Skeletal muscle tissue (tissue), 3 donors: ENCODE measurements at regions not wholly inside any gene's neighbourhood (a gene's known extent, or its start where the extent isn't known, plus 50 kb on each side); places are given as distances from the start of the nearest gene placed in this dataset.

Source experiments
- H3K27ac ChIP-seq: one replicate; pipeline ENCODE4 v1.7.0; 2013; ENCODE audit warnings: mild to moderate bottlenecking, low read depth, low read length, inconsistent platforms
- H3K27me3 ChIP-seq, 3 donors: one replicate each; pipeline ENCODE4 v1.7.0; 2013; ENCODE audit warnings: low read length in 3 of 3; ENCODE audit not compliant: control insufficient read depth in 3 of 3, insufficient read depth in 3 of 3
- H3K36me3 ChIP-seq, 3 donors: one replicate each; pipeline ENCODE4 v1.7.0; 2013; ENCODE audit warnings: low read length in 3 of 3; ENCODE audit not compliant: control insufficient read depth in 3 of 3, insufficient read depth in 3 of 3
- H3K4me1 ChIP-seq, 3 donors: one replicate each; pipeline ENCODE4 v1.7.0; 2013; ENCODE audit warnings: low read length in 3 of 3, mild to moderate bottlenecking in 3 of 3; ENCODE audit not compliant: control insufficient read depth in 3 of 3, insufficient read depth in 3 of 3
- H3K4me3 ChIP-seq, 3 donors: one replicate each; pipeline ENCODE4 v1.7.0; 2013; ENCODE audit warnings: low read length in 3 of 3
- H3K9ac ChIP-seq, 3 donors: one replicate each; pipeline ENCODE4 v1.7.0; 2013; ENCODE audit warnings: low read length in 3 of 3, mild to moderate bottlenecking in 3 of 3, moderate library complexity in 2 of 3, low read depth in 1 of 3
- H3K9me3 ChIP-seq, 3 donors: one replicate each; pipeline ENCODE4 v1.7.0; 2013; ENCODE audit warnings: low read length in 3 of 3; ENCODE audit not compliant: control insufficient read depth in 3 of 3
- donor health status: Osteomylitis.

- Histone ChIP-seq H3K27ac (no peak overlapping the region), H3K9ac (no peak overlapping the region), H3K4me3 (no peak overlapping the region), H3K4me1 (peaks cover 0 to 3% (median 3%) of the 10 kb centered on the region in 3 donors), H3K27me3 (no peaks in the 10 kb centered on the region), H3K9me3 (no peaks in the 10 kb centered on the region), H3K36me3 (no peaks in the 10 kb centered on the region)
Measured at GRCh38 chr1:30284728-30285475, 438.5 kb downstream of the MATN1 start.

- H3K27ac ChIP-seq: no peak overlapping the region
- no peak overlapping the region for H3K9ac ChIP-seq
- no peaks in the 10 kb centered on the region for H3K9me3 ChIP-seq
- no peaks in the 10 kb centered on the region for H3K27me3 ChIP-seq
- peaks cover 0 to 3% (median 3%) of the 10 kb centered on the region in 3 donors for H3K4me1 ChIP-seq
- no peak overlapping the region for H3K4me3 ChIP-seq
- no peaks in the 10 kb centered on the region for H3K36me3 ChIP-seq
Measured at GRCh38 chr1:30284226-30284625, 439.2 kb downstream of the MATN1 start.

- H3K4me3 ChIP-seq: no peak overlapping the region
- H3K9me3 ChIP-seq: no peaks in the 10 kb centered on the region
- no peaks in the 10 kb centered on the region for H3K27me3 ChIP-seq
- no peak overlapping the region for H3K27ac ChIP-seq
- H3K36me3 ChIP-seq: no peaks in the 10 kb centered on the region
- H3K9ac ChIP-seq: no peak overlapping the region
- peaks cover 0 to 3% (median 3%) of the 10 kb centered on the region in 3 donors for H3K4me1 ChIP-seq
Measured at GRCh38 chr1:30283199-30283962, 440.0 kb downstream of the MATN1 start.

- Histone ChIP-seq H3K27me3 (peaks cover 0 to 5% (median 0%) of the 10 kb centered on the region in 3 donors), H3K4me3 (no peak overlapping the region), H3K9me3 (no peaks in the 10 kb centered on the region), H3K9ac (no peak overlapping the region), H3K27ac (no peak overlapping the region), H3K36me3 (no peaks in the 10 kb centered on the region), H3K4me1 (no peaks in the 10 kb centered on the region)
Measured at GRCh38 chr1:30280572-30280971, 442.8 kb downstream of the MATN1 start.

GRCh38 chr1:30277911-30278310, 445.5 kb downstream of the MATN1 start:
- Histone ChIP-seq H3K27ac (no peak overlapping the region), H3K4me1 (no peaks in the 10 kb centered on the region), H3K9ac (no peak overlapping the region), H3K9me3 (no peaks in the 10 kb centered on the region), H3K27me3 (peaks cover 0 to 11% (median 7%) of the 10 kb centered on the region in 3 donors), H3K4me3 (no peak overlapping the region), H3K36me3 (no peaks in the 10 kb centered on the region)

- H3K4me3 ChIP-seq: no peak overlapping the region
- H3K4me1 ChIP-seq: no peaks in the 10 kb centered on the region
- no peaks in the 10 kb centered on the region for H3K36me3 ChIP-seq
- H3K27me3 ChIP-seq: peaks cover 0 to 13% (median 8%) of the 10 kb centered on the region in 3 donors
- no peaks in the 10 kb centered on the region for H3K9me3 ChIP-seq
- no peak overlapping the region for H3K27ac ChIP-seq
- no peak overlapping the region for H3K9ac ChIP-seq
Measured at GRCh38 chr1:30277415-30277814, 446.0 kb downstream of the MATN1 start.

- Histone ChIP-seq H3K27me3 (peaks cover 0 to 18% (median 11%) of the 10 kb centered on the region in 3 donors), H3K36me3 (no peaks in the 10 kb centered on the region)
Measured at GRCh38 chr1:30275926-30276764, 447.2 kb downstream of the MATN1 start.

GRCh38 chr1:30274976-30275621, 448.3 kb downstream of the MATN1 start:
- H3K36me3 ChIP-seq: no peaks in the 10 kb centered on the region
- no peaks in the 10 kb centered on the region for H3K9me3 ChIP-seq
- H3K27me3 ChIP-seq: peaks cover 0 to 23% (median 13%) of the 10 kb centered on the region in 3 donors
- no peak overlapping the region for H3K9ac ChIP-seq
- H3K4me1 ChIP-seq: no peaks in the 10 kb centered on the region
- no peak overlapping the region for H3K4me3 ChIP-seq
- no peak overlapping the region for H3K27ac ChIP-seq

More at GRCh38 chr1:30275926-30276764, 447.2 kb downstream of the MATN1 start:
- Histone ChIP-seq H3K9me3 (no peaks in the 10 kb centered on the region), H3K4me3 (no peak overlapping the region), H3K9ac (no peak overlapping the region), H3K4me1 (no peaks in the 10 kb centered on the region), H3K27ac (no peak overlapping the region)

GRCh38 chr1:30274173-30274970, 449.0 kb downstream of the MATN1 start:
- H3K9me3 ChIP-seq: no peaks in the 10 kb centered on the region
- no peak overlapping the region for H3K4me3 ChIP-seq
- H3K27me3 ChIP-seq: peaks cover 0 to 23% (median 13%) of the 10 kb centered on the region in 3 donors
- H3K4me1 ChIP-seq: no peaks in the 10 kb centered on the region
- H3K36me3 ChIP-seq: no peaks in the 10 kb centered on the region
- H3K27ac ChIP-seq: no peak overlapping the region
- no peak overlapping the region for H3K9ac ChIP-seq
